PC-9 (cell line): ENCODE measurements at regions not wholly inside any gene's neighbourhood (a gene's known extent, or its start where the extent isn't known, plus 50 kb on each side); places are given as distances from the start of the nearest gene placed in this dataset.

Experiments
- EZH2 ChIP-seq: fragments of 200-600 bp; sonication (generic); IDR thresholded peaks from 2 replicates; pipeline ENCODE4 v1.8.0; 2017; ENCODE audit warnings: antibody characterized with exemption, low read depth
- TF ChIP-seq, protein P1 (sequence below): fragments of 200-600 bp; sonication (generic); conservative IDR thresholded peaks from 2 replicates; pipeline ENCODE4 v1.6.1; 2017; ENCODE audit warnings: mixed run types, antibody characterized with exemption, mild to moderate bottlenecking, moderate library complexity

DNA sequence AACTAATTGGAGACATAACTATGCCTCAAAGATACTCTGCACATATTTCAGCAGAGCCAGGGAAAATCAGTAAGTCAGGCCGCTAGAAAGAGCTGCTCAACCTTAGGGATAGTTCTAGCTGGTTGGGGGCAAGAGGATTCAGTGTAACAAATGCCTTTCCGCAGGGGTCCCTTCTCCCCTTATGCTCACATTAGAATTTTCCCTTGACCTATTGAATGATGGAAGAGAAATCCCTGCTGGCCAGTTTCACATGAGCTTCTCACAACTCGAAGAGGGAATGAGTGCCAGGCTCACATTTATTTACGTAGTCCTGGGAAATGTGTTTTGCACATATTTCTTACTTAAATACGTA, 66.2 kb upstream of the USP9X start:
- TF ChIP-seq, protein P1, sequence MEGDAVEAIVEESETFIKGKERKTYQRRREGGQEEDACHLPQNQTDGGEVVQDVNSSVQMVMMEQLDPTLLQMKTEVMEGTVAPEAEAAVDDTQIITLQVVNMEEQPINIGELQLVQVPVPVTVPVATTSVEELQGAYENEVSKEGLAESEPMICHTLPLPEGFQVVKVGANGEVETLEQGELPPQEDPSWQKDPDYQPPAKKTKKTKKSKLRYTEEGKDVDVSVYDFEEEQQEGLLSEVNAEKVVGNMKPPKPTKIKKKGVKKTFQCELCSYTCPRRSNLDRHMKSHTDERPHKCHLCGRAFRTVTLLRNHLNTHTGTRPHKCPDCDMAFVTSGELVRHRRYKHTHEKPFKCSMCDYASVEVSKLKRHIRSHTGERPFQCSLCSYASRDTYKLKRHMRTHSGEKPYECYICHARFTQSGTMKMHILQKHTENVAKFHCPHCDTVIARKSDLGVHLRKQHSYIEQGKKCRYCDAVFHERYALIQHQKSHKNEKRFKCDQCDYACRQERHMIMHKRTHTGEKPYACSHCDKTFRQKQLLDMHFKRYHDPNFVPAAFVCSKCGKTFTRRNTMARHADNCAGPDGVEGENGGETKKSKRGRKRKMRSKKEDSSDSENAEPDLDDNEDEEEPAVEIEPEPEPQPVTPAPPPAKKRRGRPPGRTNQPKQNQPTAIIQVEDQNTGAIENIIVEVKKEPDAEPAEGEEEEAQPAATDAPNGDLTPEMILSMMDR = no peak
- TF ChIP-seq EZH2 = no peak
